ENCODE measurements at regions not wholly inside any gene's neighbourhood (a gene's known extent, or its start where the extent isn't known, plus 50 kb on each side); places are given as distances from the start of the nearest gene placed in this dataset.
A peak's percentile ranks its signal among the peaks of the same experiment; 100 is the strongest.
"Not testable (repeated sequence)": the region's sequence is repeated elsewhere in the genome, so short reads cannot be mapped to it uniquely, and the experiment has no call there.

DNA sequence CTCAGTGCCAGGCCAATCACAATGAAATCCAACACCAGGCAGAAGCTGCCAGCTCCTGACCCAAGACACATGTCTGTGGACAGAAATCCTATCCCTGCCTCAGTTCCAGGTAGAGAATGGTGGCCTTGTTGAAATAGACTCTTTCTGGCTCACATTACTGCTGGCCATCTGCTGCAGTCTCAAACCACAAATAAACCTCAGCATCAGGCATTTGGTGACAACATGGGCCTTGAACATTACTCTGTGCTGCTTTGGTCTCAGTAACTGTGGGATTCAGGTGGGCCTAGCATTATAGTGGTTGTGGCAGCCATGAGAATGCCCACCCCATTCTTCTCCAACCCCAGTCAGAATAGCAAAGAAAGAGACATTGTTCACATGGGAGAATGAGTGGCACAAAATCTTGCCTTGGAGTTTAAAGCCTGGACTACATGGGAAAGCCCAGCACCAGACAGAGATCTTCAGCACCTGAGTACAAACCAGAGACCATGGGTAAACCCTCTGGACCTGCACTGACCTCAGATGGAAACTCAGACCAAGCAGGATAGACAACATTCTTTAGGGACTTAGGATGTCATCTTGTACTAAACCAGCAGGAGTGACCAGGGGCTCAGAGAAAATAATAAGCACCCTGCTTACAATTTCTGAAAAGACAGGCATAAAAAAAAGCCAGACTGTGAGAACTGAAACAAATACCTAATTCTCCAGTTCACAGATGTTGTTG is 50.4 kb upstream of the TRAM1L1 start:
- no peak for DNase-seq

DNA sequence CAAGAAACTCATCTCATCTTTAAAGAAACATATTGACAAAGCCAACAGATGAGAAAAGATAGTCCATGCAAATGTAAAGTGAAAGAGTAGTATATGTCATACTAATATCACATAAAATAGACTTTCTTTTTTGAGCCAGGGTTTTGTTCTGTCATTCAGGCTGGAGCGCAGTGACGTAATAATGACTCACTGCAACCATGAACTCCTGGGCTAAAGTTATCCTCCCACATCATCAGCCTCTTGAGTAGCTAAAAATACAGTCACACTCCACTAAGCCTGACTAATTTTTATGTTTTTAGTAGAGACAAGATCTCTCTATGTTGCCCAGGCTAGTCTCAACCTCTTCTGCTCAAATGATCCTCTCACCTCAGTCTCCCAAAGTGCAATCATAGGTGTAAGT is 51.8 kb upstream of the TRAM1L1 start:
- DNase-seq, result peak; percentile 22 to 24

DNA sequence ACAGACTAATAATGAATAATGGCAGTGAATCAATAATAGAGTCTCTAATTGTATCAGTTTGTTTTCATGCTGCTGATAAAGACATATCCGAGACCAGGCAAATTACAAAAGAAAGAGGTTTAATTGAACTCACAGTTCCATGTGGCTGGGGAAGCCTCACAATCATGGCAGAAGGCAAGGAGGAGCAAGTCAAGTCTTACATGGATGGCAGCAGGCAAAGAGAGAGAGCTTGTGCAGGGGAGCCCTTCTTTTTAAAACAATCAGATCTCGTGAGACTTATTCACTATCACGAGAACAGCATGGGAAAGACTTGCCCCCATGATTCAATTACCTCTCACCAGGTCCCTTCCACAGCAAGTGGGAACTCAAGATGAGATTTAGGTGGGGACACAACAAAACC is 53.4 kb upstream of the TRAM1L1 start:
- DNase-seq, result not testable (repeated sequence)

DNA sequence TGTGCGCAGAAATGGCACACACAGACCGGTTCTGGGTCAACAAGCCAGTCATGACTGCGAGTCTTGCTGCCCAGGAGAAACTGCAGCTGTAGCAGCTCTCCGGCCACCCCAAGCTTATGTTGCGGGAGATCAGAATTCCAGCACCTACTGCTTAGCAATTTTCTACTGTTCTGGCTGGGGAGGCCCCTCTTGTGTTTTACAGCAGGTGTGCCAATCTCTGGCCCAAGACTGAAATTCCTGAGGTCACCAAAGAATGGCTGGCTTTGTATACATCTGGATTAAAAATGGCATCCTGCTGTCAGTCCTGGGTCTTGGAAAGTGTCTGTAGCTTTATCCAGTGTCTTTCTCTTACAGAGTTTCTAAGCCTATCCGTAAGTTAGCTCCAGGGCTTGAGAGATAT is 68.9 kb upstream of the TRAM1L1 start:
- DNase-seq, result no peak

DNA sequence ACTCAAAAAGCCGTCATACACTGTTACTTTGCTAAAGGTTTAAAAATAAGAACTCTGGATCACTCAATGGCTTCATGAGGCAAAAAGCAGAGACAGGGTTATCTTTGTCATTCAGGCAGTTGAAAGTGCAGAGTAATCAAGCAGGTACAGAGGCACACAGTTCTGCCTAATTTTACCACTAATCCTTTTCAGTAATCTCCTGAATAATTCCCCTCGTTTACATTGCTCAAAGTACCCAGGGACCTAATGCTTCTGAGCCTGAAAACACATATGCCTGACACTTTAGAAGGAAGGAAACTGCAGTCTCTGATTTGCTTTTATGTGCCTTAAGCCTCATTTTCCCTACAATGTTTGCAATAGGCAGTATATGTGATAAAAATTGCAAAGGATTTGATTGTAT is 71.4 kb upstream of the TRAM1L1 start:
- no peak for DNase-seq

DNA sequence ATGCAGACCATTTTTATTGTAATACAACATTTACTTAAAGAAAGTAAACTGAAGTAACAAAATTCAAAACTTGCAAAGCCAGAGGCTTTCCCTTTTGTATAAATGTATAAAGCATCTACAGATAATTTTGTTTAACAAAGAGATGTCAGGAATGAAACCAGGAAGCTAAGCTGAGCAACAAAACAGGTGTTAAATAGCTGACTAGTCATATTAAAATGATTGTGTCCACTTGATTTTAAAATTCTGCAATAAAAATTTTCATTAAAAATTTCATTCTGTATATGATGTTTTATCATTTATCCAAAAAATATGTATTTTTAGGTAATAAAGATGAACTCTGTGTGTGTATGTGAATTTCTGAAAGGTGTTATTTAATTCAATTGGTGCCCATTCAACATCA is 72.0 kb upstream of the TRAM1L1 start:
- no peak for DNase-seq

DNA sequence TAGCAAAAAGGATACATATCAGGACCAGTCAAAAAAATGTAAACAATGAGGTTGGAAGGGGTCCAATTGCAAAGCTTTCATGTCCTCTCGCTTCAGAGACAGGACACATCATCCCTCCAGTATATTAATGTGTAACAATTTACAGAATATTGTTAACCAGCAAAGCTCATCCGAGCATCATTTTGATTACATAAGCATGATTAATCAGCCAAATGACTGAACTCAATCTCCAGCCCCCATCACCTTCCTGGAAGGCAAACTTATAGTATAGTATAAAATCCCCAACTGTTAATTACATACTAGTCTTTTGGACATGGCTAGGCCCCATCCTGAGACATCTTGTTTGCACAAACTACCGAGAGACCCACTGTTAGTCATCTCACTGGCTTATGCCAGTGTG is 77.6 kb upstream of the TRAM1L1 start:
- no peak for DNase-seq

DNA sequence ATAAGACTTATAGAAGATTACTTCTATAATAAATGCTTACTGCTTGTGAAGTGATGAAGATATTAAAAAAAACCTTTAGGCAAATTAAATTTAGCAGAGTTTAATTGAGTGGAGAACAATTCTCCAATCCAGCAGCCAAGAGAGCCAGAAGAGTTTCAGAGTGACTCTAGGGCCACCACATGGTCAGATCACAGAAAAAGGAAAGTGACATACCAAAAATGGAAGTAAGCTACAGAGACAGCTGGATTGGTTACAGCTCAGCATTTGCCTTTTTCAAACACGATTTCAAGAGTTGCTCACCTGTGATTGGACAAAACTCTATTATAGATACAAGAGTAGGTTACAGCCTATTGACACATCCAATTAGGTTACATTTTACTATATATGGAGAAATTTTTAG is 79.0 kb upstream of the TRAM1L1 start:
- DNase-seq, result no peak

DNA sequence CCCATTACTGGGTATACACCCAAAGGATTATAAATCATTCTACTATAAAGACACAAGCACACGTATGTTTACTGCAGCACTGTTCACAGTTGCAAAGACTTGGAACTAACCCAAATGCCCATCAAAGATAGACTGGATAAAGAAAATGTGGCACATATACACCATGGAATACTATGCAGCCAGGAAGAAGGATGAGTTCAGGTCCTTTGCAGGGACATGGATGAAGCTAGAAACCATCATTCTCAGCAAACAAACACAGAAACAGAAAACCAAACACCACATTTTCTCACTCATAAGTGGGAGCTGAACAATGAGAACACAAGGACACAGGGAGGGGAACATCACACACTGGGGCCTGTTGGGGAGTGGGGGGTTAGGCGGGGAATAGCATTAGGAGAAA is 90.0 kb upstream of the TRAM1L1 start:
- DNase-seq, result not testable (repeated sequence)

DNA sequence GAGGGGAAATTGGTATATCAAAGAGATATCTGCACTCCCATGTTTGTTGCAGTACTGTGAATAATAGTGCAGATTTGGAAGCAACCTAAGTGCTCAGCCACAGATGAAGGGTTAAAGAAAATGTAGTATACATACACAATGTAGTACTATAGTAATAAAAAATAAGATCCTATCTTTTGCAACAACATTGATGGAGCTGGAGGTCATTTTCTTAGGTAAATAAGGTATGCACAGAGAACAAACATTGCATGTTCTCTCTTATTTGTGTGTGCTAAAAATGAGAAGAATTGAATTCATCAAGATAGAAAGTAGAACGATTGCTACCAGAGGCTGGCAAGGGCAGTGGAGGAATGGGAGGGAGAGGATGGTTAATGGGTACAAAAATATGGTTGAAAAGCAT is 117.9 kb upstream of the TRAM1L1 start:
- DNase-seq, result no peak

DNA sequence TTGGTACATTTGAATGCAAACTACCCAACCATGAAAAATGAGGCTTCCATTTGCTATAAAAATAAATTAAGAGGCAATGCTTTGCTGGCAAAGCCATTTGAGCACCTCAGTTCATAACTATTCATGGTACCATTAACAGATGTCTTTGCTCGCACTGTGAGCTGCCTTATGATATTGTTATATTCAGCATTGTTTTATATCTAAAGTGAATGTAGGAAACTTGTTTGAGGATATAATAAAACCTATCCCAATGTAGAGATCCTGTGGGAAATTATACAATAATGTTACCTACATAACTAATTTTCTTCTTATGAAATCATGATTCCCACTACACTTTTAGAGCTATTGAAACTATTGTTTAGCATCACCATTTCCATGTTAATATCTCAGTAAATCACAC is 125.2 kb upstream of the TRAM1L1 start:
- no peak for DNase-seq

DNA sequence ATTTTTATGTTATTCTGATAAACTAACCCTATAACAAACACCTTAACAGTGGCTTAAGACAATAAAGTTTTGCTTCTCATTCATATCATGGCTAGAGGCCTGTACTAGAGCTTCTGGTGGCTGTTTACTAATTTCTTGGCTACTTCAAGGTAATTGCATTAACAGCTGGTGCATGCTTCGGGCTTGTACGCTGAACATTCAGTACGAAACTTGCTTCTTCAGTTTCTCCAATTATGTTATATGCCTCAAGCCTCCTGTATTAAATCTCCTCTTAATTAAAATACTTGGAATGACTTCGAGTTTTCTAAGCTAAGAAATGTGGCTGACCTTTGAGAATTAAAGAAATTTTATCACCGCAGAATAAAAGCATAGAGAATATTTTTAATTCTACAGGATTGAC is 138.9 kb upstream of the TRAM1L1 start:
- no peak for DNase-seq

DNA sequence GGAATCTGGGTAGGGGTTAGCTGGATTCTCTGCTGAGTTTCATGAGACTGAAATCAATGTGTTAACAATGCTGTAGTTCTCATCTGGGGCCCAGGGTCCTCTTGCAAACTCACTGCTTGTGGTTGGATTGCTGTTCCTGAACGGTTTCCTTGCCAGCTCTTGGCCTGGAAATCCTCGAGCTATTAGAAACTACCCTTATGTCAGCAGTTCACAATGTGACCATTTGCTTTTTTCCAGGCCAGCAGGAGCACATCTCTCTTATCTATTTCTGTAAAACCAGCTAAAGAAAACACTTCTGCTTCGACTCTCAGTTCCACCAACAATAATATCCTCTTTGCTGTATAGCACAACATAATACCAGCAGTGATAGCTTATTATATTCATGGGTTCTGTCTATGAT is 140.1 kb upstream of the TRAM1L1 start:
- DNase-seq, result no peak

DNA sequence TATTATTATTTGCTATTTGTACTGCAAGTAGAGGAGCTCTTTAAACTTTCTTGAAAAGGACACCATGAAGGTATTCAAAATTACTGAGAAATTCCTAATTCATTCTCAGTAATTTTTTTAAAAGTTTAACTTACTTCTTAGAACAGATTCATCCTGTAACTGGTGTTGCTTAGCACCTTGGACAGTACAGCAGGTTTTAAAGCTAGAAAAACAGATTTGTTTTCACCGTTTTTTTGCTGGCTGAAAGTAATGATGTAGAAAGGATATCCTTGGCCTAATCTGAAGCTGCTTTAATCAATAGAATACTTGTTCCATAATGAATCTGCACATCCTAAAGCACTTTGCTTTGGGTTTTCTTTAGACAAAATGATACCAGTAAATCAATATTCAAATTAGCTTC is 142.5 kb upstream of the TRAM1L1 start:
- no peak for DNase-seq

DNA sequence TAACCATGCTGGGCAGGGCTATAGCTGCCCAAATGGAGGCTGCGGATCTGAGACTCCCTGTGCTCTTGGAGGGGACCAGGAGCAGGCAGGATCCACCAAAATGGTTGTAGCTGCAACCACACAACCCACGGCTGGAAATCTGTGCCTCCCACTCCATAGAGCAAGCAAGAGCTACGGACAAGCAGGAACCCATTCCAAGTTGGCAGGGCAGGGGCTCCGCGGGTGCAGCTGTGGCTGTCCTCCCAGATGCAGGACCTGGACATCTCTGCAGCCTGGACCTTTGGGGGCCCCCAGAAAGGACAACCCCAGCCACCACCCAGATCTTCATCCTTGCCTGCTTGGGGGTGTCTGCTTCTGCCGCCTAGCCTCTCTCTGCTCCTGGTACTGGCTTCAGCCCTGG is 154.1 kb upstream of the TRAM1L1 start:
- no peak for DNase-seq

DNA sequence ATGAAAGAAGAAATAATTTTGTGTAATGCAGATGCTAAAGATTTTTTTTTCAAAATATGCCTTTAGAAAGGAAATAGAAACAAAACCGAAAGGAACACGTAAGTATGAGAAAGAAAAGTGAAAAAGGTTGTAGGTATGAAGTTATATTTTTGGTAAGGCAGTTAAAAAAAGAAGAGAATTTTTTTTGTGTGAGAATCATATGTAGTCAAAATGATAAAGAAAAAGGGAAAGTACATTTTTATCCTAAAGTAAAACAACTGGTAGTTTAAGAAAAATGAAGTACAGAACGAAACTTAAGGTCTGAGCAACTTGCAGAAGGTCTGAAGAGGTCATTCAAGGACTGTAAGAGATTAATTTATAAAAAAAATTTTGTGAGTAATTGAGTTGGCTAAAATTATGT is 164.0 kb upstream of the TRAM1L1 start:
- no peak for DNase-seq

DNA sequence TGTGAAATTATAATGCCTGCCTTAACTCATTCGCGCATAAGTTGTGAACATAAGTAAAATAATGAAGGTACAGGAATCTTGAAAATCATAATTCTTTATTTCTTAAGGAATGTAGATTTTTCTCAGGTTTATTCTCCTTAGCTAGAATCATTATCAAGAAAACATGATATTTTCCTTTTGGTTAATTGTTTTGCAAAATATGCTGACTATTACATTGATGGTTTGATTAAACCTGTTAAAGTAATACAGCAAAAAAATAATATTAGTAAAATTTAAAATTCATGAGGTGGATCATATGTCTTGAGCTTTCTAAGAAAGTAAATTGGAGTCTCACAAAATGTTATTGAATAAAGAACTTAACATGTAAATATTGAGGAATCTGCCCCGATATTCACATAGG is 178.7 kb upstream of the TRAM1L1 start:
- no peak for DNase-seq

DNA sequence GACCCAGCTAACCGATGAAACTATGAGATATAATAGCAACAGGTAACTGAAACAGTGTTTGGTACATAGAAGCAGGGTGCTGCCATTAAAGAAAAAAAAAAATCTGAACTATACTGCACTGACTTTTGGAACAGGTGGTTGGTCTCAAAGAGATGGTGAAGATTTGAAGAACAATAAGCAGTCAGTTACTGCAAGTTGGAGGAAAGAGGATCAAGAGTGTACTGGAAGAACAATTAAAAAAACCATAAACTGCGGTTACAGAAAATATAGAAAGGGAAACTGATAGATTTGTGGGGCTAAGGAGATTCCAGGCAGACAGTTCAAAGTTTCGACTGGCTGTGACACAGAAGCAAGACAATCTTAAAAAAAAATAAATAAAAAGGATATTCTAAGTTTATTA is 181.9 kb upstream of the TRAM1L1 start:
- no peak for DNase-seq

DNA sequence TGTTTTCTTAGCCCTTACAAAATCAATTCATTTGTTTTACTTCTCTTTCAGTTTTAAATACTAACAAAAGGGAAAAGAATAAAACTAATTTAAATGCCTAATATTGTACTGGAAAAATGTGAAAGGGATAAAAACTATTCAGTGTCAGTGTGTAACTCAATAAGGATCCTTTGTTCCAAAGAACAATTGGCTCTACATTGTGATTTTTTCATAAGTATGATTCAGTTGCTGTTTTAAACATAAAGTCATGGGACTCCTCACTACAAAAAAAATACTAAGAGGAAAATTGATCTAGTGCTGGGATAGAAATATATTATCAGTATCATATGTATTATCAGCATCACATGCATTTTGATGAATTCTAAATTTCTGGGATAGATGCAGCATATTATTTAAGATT is 199.4 kb upstream of the TRAM1L1 start:
- no peak for DNase-seq

DNA sequence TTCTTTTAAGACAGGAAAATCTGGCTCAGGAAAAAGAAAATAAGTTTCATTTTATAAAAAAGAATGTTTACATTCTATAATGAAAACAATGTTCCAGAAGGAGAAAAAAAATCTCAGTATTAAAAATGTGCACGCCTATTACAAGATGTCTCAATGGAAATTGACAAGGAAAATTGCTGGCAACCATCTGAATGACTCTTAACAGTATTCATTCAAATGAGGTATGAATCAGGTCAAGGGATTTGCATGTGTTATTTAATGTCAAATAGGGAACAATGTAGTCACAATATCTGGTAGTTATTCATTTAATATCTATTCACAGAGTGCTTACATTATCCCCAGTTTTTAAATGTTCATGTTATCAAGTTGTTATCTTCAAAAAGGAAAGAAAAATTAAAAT is 208.4 kb upstream of the TRAM1L1 start:
- DNase-seq, result no peak

DNA sequence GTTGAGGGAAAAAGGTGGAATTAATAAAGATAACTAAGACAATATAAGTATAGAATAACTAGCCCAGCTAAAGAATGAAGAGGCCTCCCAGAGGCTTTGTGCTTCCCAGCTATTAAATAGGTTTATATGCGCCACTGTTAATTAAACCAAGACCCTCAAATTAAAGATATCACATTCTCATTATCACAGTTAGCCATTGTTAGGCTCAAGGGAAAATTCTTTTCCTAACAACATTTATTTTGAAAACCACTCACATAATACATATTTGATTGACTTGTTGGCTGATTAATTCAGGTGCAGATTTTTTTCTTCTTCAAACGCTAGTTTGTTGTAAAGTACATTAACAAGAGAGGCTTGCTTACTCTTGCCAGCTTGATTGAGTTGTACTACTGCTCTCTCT is 216.8 kb upstream of the TRAM1L1 start:
- no peak for DNase-seq

DNA sequence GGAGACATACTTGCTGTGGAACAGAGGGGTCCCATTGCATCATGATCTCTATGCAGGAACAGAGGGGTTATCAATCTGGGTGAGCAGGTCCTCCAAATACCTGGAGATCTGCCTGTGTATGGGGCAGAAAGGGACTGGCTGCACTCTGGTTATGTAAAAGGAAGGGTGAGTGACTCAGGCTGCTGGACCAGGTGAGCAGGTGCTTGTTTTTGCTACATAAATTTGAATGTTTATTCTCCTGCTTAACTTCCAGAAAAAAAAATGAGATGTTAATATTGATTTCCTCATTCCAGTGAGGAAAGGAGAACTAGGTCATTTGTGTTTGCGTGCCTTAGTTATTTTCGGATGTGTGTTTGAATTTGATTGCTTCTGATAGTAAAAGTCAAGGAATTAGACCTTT is 225.8 kb upstream of the TRAM1L1 start:
- no peak for DNase-seq

DNA sequence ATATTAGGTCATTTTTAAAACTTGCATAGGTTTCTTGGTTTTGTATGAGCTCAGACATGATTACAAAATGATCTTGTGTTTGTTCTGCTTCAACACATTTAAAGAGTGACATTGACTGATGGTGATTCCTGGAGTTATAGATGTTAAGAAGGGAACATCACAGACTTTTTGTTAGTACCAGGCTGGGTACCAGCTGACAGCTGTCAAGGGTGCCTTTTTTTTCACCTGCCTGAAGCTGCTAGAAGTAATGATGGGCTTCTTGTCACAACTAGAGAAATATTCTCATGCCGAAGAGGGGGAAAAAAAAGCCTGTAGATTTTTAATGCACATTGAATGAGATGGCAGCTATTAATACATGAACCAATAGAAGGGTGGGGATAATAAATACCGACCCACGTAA is 226.6 kb upstream of the TRAM1L1 start:
- no peak for DNase-seq

DNA sequence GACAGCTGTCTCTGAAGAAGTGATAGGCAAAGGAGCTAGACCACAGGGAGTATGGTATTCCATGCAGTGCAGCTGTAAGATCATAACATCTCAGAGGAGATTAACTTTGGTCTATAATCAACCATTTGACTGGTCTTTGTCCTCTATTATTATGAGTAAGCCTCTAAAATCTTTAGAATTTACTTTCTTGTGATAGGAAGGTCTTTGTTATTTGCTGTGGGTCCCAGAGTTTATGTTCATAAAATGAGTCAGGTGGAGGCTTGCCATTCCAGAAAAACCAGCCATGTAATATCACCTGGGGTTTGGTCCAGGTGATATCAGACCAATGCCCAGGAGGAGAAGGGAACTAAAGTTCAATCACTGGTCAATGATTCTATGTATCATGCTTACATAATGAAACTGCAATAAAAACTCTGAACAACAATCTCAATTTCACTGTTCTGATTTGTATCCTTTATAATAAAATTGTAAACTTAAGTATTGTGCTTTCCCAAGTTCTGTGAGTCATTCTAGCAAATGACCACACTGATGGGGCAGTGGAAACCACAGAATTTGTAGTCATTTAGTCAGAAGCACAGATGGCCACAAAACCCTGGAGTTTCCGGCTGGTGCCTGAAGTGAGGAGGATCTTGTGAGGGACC is 239.6 kb upstream of the TRAM1L1 start:
- no peak for DNase-seq

DNA sequence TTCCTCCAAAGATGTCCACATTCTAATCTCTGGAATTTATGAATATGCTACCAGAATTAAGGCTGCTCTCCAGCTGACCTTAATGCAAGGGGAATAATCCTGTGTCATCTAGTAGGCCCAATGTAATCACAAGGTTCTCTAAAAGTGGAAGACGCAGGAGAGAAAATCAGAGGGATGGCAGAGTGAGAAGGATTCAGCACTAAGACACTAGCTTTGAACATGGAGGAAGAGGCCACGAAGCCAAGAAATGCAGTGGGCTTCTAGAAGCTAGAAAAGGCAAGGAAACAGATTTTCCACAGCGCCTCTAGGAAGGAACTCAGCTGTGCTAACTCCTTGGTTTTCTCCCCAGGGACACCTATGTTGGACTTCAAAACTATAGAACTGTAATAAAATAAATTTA is 240.7 kb upstream of the TRAM1L1 start:
- no peak for DNase-seq

All from AML-193 (cell line).